IPS-20b (cell line): ENCODE measurements at regions not wholly inside any gene's neighbourhood (a gene's known extent, or its start where the extent isn't known, plus 50 kb on each side); places are given as distances from the start of the nearest gene placed in this dataset.
"Not testable (repeated sequence)": the region's sequence is repeated elsewhere in the genome, so short reads cannot be mapped to it uniquely, and the experiment has no call there.

Experiments used
- H3K27ac ChIP-seq: one replicate; pipeline ENCODE4 v1.5.1; 2013; ENCODE audit warnings: low read length
- H3K27me3 ChIP-seq: 2 replicates; pipeline ENCODE4 v1.6.1; 2013; ENCODE audit warnings: mild to moderate bottlenecking, low read length, inconsistent platforms; ENCODE audit not compliant: insufficient read depth
- H3K36me3 ChIP-seq: 2 replicates; pipeline ENCODE4 v1.6.1; 2013; ENCODE audit warnings: low read depth, mild to moderate bottlenecking, inconsistent platforms, low read length, moderate library complexity; ENCODE audit not compliant: insufficient read depth
- H3K4me1 ChIP-seq: 2 replicates; pipeline ENCODE4 v1.6.1; 2013; ENCODE audit warnings: mild to moderate bottlenecking, control low read depth, inconsistent platforms, low read length, moderate library complexity; ENCODE audit not compliant: insufficient read depth
- H3K4me3 ChIP-seq: 2 replicates; pipeline ENCODE4 v1.5.1; 2013; ENCODE audit warnings: mild to moderate bottlenecking, low read length, inconsistent platforms
- H3K9ac ChIP-seq: 2 replicates; pipeline ENCODE4 v1.6.1; 2013; ENCODE audit warnings: low read depth, mild to moderate bottlenecking, inconsistent platforms, low read length, moderate library complexity
- H3K9me3 ChIP-seq: 2 replicates; pipeline ENCODE4 v1.6.1; 2013; ENCODE audit warnings: mild to moderate bottlenecking, low read depth, low read length, inconsistent platforms; ENCODE audit not compliant: insufficient read depth

DNA sequence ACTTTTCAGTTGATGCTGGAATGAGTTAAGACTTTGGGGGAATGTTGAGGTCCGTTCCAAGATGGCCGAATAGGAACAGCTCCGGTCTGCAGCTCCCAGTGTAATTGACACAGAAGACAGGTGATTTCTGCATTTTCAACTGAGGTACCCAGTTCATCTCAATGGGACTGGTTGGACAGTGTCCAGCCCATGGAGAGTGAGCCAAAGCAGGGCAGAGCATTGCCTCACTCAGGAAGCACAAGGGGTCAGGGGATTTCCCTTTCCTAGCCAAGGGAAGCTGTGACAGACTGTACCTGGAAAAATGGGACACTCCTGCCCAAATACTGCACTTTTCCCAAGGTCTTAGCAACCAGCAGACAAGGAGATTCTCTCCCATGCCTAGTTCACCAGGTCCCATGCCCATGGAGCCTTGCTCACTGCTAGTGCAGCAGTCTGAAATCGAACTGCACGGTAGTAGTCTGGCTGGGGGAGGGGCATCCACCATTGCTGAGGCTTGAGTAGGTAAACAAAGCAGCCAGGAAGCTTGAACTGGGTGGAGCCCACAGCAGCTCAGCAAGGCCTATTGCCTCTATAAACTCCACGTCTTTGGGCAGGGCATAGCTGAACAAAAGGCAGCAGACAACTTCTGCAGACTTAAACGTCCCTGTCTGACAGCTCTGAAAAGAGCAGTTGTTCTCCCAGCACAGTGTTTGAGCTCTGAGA lies 231.0 kb downstream of the CHIC2 start:
- H3K27ac ChIP-seq, H3K36me3 ChIP-seq, H3K9ac ChIP-seq, H3K4me3 ChIP-seq, H3K27me3 ChIP-seq, H3K4me1 ChIP-seq: not testable (repeated sequence)
- H3K9me3 ChIP-seq: peaks cover 48% of the 10 kb centered on the region

GRCh38 chr4:53832549-53832948 lies 231.9 kb downstream of the CHIC2 start:
- no peak overlapping the region for H3K27ac ChIP-seq
- H3K36me3 ChIP-seq: no peaks in the 10 kb centered on the region
- H3K4me3 ChIP-seq: no peak overlapping the region
- H3K4me1 ChIP-seq: no peaks in the 10 kb centered on the region
- no peaks in the 10 kb centered on the region for H3K27me3 ChIP-seq
- no peak overlapping the region for H3K9ac ChIP-seq
- peaks cover 50% of the 10 kb centered on the region for H3K9me3 ChIP-seq

DNA sequence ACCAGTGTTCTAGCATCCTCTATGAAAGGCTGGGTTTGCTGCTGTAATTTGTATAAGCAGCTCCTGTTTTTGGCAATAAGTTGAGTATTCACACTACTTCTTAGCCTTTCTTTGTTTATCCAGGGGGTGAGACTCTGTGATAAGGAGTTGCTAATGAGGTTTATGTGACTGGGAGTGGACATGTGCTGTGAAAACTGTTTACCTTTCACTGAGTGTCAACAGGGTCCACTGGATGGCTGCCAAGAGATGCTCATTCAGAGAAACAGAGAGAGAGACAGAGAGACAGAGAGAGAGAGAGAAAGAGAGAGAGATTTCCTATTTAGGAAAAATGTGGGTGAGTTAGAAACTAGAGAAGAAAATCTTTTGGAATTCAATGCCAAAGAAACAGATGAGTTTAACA lies 233.9 kb downstream of the CHIC2 start:
- H3K4me1 ChIP-seq: no peaks in the 10 kb centered on the region
- no peak overlapping the region for H3K4me3 ChIP-seq
- peaks cover 50% of the 10 kb centered on the region for H3K9me3 ChIP-seq
- H3K9ac ChIP-seq: no peak overlapping the region
- H3K27ac ChIP-seq: no peak overlapping the region
- no peaks in the 10 kb centered on the region for H3K36me3 ChIP-seq
- H3K27me3 ChIP-seq: no peaks in the 10 kb centered on the region

DNA sequence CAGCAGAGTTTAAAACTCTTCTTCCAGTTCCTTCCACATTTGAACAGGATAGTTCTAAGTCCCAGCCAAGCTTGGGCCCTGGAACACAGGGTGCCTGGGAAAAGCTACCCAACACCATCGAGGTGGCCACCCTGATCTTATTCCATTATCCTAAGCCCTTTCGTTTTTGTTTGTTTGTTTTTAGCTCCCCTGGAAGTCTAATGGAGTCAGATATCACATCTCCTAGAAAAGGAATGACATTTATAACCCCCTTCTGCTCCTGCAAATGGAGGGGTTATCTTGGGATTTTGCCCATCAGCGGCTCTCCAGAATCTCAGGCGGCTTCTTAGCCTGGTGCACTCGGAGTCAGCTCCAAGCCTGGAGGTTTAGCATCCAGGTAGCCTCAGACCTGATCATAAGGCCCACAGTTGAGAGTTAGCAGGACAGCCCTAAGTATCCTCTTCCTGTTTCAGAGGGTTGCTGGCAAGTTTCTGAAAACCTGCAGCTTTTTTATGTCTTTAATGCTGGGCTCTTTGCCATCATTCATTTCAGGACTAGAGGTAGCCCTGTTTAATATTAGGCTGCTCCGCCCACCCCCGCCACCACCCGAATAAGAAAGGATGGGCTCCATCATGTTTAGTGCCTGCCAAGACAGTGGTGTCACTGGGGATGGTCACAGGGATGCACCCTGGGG lies 230.0 kb upstream of the LNX1 start:
- Histone ChIP-seq H3K27me3 (no peaks in the 10 kb centered on the region), H3K36me3 (no peaks in the 10 kb centered on the region), H3K4me1 (no peaks in the 10 kb centered on the region), H3K27ac (no peak overlapping the region), H3K9ac (no peak overlapping the region), H3K4me3 (no peak overlapping the region), H3K9me3 (no peaks in the 10 kb centered on the region)

DNA sequence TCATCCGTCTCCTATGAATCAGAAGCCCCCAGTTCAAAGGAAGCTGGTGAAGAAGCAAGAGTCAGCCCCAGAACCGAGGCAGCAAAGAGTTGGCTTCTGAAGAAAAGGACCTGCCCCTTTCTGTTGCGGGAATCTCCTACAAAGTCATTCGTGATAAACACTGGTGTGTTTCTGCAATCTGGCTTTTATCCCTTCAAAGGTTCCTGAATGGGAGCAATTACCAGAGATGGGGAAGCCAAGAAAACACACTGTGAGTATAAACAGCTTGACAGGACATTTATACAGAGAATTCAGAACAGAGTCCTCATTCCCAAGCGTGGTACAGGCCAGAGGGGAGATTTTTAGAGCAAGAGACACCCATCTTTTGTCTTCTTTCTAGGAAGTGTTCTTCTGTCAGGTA lies 226.8 kb upstream of the LNX1 start:
- no peaks in the 10 kb centered on the region for H3K36me3 ChIP-seq

DNA sequence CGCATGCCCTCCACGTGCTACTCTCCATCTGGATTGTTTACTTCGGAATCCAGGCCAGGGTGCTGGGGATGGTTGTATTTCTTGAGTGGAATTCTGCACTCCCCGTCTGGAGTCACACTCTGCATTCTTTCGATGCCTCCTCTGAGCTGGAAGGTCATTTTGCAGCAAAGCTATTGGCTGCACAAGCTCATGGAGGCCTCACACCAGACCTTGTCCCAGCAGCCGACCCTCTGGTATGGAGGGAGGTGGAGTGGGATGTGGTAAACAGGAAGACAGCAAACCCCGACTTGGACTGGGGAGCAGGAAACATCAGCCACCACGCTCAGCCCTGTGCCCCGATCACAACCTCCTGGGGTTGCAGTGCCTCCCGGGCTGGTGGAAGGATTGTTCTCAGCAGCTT lies 225.3 kb upstream of the LNX1 start:
- H3K9ac ChIP-seq: no peak overlapping the region
- H3K4me1 ChIP-seq: no peaks in the 10 kb centered on the region
- no peaks in the 10 kb centered on the region for H3K27me3 ChIP-seq
- H3K27ac ChIP-seq: no peak overlapping the region
- H3K9me3 ChIP-seq: no peaks in the 10 kb centered on the region
- H3K36me3 ChIP-seq: no peaks in the 10 kb centered on the region
- H3K4me3 ChIP-seq: no peak overlapping the region

More for the DNA sequence above, 226.8 kb upstream of the LNX1 start:
- H3K4me1 ChIP-seq: no peaks in the 10 kb centered on the region
- H3K27ac ChIP-seq: no peak overlapping the region
- no peaks in the 10 kb centered on the region for H3K9me3 ChIP-seq
- no peak overlapping the region for H3K4me3 ChIP-seq
- no peaks in the 10 kb centered on the region for H3K27me3 ChIP-seq
- H3K9ac ChIP-seq: no peak overlapping the region

GRCh38 chr4:53815281-53815680 lies 224.0 kb upstream of the LNX1 start:
- Histone ChIP-seq H3K27ac (no peak overlapping the region), H3K36me3 (no peaks in the 10 kb centered on the region), H3K27me3 (no peaks in the 10 kb centered on the region), H3K9ac (no peak overlapping the region), H3K4me3 (no peak overlapping the region), H3K4me1 (no peaks in the 10 kb centered on the region), H3K9me3 (no peaks in the 10 kb centered on the region)

GRCh38 chr4:53813998-53814397 lies 222.7 kb upstream of the LNX1 start:
- Histone ChIP-seq H3K27me3 (no peaks in the 10 kb centered on the region), H3K4me3 (no peak overlapping the region)

DNA sequence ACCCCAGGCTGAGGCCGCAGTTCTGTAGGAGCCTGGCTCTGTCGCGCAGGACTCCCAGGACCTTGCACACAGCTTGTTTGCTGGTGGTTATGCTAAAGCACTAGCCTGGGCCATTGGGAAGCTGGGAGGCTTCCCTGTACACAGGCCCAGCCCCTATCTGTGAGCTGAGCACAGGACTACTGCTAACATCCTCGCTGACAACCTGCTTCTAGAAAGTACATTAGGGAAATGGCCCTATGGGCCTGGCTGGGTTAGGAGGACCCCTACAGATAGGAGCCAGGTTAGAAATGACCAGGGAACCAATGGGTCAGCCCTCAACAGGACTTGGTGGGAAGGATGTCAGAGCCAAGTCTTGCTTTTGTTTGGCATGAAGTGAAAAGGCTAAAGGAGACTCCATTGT lies 219.4 kb upstream of the LNX1 start:
- Histone ChIP-seq H3K4me1 (no peaks in the 10 kb centered on the region), H3K4me3 (no peak overlapping the region), H3K9ac (no peak overlapping the region), H3K27me3 (no peaks in the 10 kb centered on the region), H3K36me3 (no peaks in the 10 kb centered on the region), H3K27ac (no peak overlapping the region), H3K9me3 (no peaks in the 10 kb centered on the region)

More at GRCh38 chr4:53813998-53814397, 222.7 kb upstream of the LNX1 start:
- H3K27ac ChIP-seq: no peak overlapping the region
- no peaks in the 10 kb centered on the region for H3K9me3 ChIP-seq
- H3K36me3 ChIP-seq: no peaks in the 10 kb centered on the region
- no peaks in the 10 kb centered on the region for H3K4me1 ChIP-seq
- no peak overlapping the region for H3K9ac ChIP-seq

- Histone ChIP-seq H3K36me3 (no peaks in the 10 kb centered on the region), H3K9ac (no peak overlapping the region), H3K27ac (no peak overlapping the region), H3K9me3 (no peaks in the 10 kb centered on the region), H3K27me3 (no peaks in the 10 kb centered on the region), H3K4me3 (no peak overlapping the region), H3K4me1 (no peaks in the 10 kb centered on the region)
Observed at GRCh38 chr4:53809816-53810215, 218.5 kb upstream of the LNX1 start.

GRCh38 chr4:53805291-53805690 lies 214.0 kb upstream of the LNX1 start:
- Histone ChIP-seq H3K4me3 (no peak overlapping the region), H3K4me1 (no peaks in the 10 kb centered on the region), H3K9me3 (no peaks in the 10 kb centered on the region), H3K27ac (no peak overlapping the region), H3K9ac (no peak overlapping the region), H3K27me3 (no peaks in the 10 kb centered on the region), H3K36me3 (no peaks in the 10 kb centered on the region)

DNA sequence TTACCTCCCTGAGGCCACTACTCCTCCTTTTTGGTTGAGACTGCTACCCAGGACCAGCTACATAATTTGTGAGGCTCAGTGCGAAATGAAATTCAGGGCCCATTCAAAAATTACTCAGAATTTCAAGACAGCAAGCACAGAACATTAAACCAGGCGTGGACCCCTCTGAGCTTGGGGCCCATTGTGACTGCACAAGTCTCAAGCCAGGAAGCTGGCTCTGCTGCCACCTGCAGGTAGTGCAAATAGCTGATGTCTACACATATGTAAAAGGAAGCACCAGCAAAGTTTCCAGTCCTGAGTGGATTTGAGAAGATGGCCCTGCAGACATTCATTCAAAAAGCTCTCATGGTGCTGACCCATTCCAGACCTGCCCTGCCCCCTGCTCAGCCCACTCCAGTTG lies 213.4 kb upstream of the LNX1 start:
- H3K27ac ChIP-seq: no peak overlapping the region
- H3K27me3 ChIP-seq: no peaks in the 10 kb centered on the region
- H3K4me3 ChIP-seq: no peak overlapping the region
- H3K36me3 ChIP-seq: no peaks in the 10 kb centered on the region
- H3K4me1 ChIP-seq: no peaks in the 10 kb centered on the region
- H3K9ac ChIP-seq: no peak overlapping the region
- no peaks in the 10 kb centered on the region for H3K9me3 ChIP-seq
